Endothelial cell (in vitro differentiated cells): ENCODE measurements at regions not wholly inside any gene's neighbourhood (a gene's known extent, or its start where the extent isn't known, plus 50 kb on each side); places are given as distances from the start of the nearest gene placed in this dataset.
A peak's percentile ranks its signal among the peaks of the same experiment; 100 is the strongest.

Source experiments
- DNase-seq: peaks from one replicate; pipeline ENCODE4 v3.0.0; 2021; ENCODE audit warnings: low spot score
- H3K27ac Mint-ChIP-seq: one replicate; pipeline ENCODE4 v1.8.0; 2021; ENCODE audit warnings: mixed read lengths, inconsistent platforms; ENCODE audit not compliant: unreplicated experiment
- H3K27me3 Mint-ChIP-seq: one replicate; pipeline ENCODE4 v1.8.0; 2021; ENCODE audit warnings: mild to moderate bottlenecking, moderate library complexity, mixed read lengths, inconsistent platforms; ENCODE audit not compliant: unreplicated experiment
- H3K36me3 Mint-ChIP-seq: one replicate; pipeline ENCODE4 v1.8.0; 2021; ENCODE audit warnings: mild to moderate bottlenecking, low read depth, mixed read lengths, inconsistent platforms; ENCODE audit not compliant: unreplicated experiment
- H3K4me1 Mint-ChIP-seq: one replicate; pipeline ENCODE4 v1.8.0; 2021; ENCODE audit warnings: mild to moderate bottlenecking, mixed read lengths, inconsistent platforms; ENCODE audit not compliant: unreplicated experiment
- H3K4me3 Mint-ChIP-seq: one replicate; pipeline ENCODE4 v1.8.0; 2021; ENCODE audit warnings: mild to moderate bottlenecking, mixed read lengths, inconsistent platforms; ENCODE audit not compliant: unreplicated experiment
- H3K9me3 Mint-ChIP-seq: one replicate; pipeline ENCODE4 v1.8.0; 2021; ENCODE audit warnings: mixed read lengths, inconsistent platforms; ENCODE audit not compliant: unreplicated experiment
- CTCF ChIP-seq: fragments of 200-600 bp; sonication (generic); IDR thresholded peaks from one replicate; pipeline ENCODE4 v1.5.0; 2021; ENCODE audit warnings: antibody characterized with exemption; ENCODE audit not compliant: unreplicated experiment

GRCh38 chr13:84844473-84844872 is 954.7 kb downstream of the SLITRK6 start:
- TF ChIP-seq CTCF = peak; percentile 36
- Mint-ChIP-seq H3K36me3 (no peaks in the 10 kb centered on the region), H3K27ac (no peak overlapping the region), H3K9me3 (no peaks in the 10 kb centered on the region), H3K4me3 (no peak overlapping the region), H3K4me1 (no peaks in the 10 kb centered on the region), H3K27me3 (no peaks in the 10 kb centered on the region)
- DNase-seq = no peak

GRCh38 chr13:84843368-84843767 is 955.9 kb downstream of the SLITRK6 start:
- no peaks in the 10 kb centered on the region for H3K36me3 Mint-ChIP-seq
- H3K27me3 Mint-ChIP-seq = no peaks in the 10 kb centered on the region
- no peak for TF ChIP-seq CTCF
- H3K27ac Mint-ChIP-seq = no peak overlapping the region
- H3K4me3 Mint-ChIP-seq = no peak overlapping the region
- H3K4me1 Mint-ChIP-seq = no peaks in the 10 kb centered on the region
- no peak for DNase-seq
- H3K9me3 Mint-ChIP-seq = no peaks in the 10 kb centered on the region

- Mint-ChIP-seq H3K27ac (no peak overlapping the region), H3K9me3 (no peaks in the 10 kb centered on the region), H3K4me1 (no peaks in the 10 kb centered on the region), H3K4me3 (no peak overlapping the region), H3K27me3 (no peaks in the 10 kb centered on the region), H3K36me3 (no peaks in the 10 kb centered on the region)
- no peak for DNase-seq
- TF ChIP-seq CTCF = no peak
These were observed 951.9 kb upstream of the SLITRK1 start for GRCh38 chr13:84834201-84834600.

GRCh38 chr13:84831666-84832657 is 949.7 kb upstream of the SLITRK1 start:
- H3K27ac Mint-ChIP-seq = no peak overlapping the region
- H3K9me3 Mint-ChIP-seq = no peaks in the 10 kb centered on the region
- no peaks in the 10 kb centered on the region for H3K4me1 Mint-ChIP-seq
- H3K27me3 Mint-ChIP-seq = no peaks in the 10 kb centered on the region
- no peak overlapping the region for H3K4me3 Mint-ChIP-seq
- H3K36me3 Mint-ChIP-seq = no peaks in the 10 kb centered on the region
- TF ChIP-seq CTCF = no peak
- DNase-seq = no peak

GRCh38 chr13:84823528-84823927 is 941.3 kb upstream of the SLITRK1 start:
- H3K27me3 Mint-ChIP-seq = no peaks in the 10 kb centered on the region
- H3K27ac Mint-ChIP-seq = no peak overlapping the region
- H3K9me3 Mint-ChIP-seq = no peaks in the 10 kb centered on the region
- no peak for TF ChIP-seq CTCF
- DNase-seq = no peak
- H3K4me3 Mint-ChIP-seq = no peak overlapping the region
- no peaks in the 10 kb centered on the region for H3K36me3 Mint-ChIP-seq
- no peaks in the 10 kb centered on the region for H3K4me1 Mint-ChIP-seq
